ENCODE measurements at regions not wholly inside any gene's neighbourhood (a gene's known extent, or its start where the extent isn't known, plus 50 kb on each side); places are given as distances from the start of the nearest gene placed in this dataset.

GRCh38 chr2:123419976-123420375 lies 605.1 kb upstream of the CNTNAP5 start:
- Mint-ChIP-seq H3K27me3 (ENCODE audit: insufficient read depth, unreplicated experiment) (no peaks in the 10 kb centered on the region), H3K4me3 (ENCODE audit: unreplicated experiment) (no peak overlapping the region), H3K36me3 (ENCODE audit: insufficient read depth, unreplicated experiment) (no peaks in the 10 kb centered on the region), H3K4me1 (ENCODE audit: low read depth, unreplicated experiment) (no peaks in the 10 kb centered on the region), H3K27ac (ENCODE audit: unreplicated experiment) (no peak overlapping the region), H3K9me3 (ENCODE audit: unreplicated experiment) (no peaks in the 10 kb centered on the region)
- DNase-seq: no peak
- Histone ChIP-seq H3K4me3 (ENCODE audit: low read depth, low read length) (no peak overlapping the region), H3K27me3 (replicated peaks; ENCODE audit: control insufficient read depth, insufficient read depth, low read length) (no peaks in the 10 kb centered on the region), H3K36me3 (ENCODE audit: control insufficient read depth, insufficient read depth, low read length) (no peaks in the 10 kb centered on the region), H3K4me1 (no peaks in the 10 kb centered on the region), H3K9me3 (no peaks in the 10 kb centered on the region)
- BruUV-seq (replicated peaks): no TSS peak
- no peak for TF ChIP-seq CTCF (IDR thresholded peaks at IDR 0.05; ENCODE audit: insufficient read depth in 1 of 2, low read depth in 1 of 2, low read length in 1 of 2, severe bottlenecking in 1 of 2, unreplicated experiment in 1 of 2)
- intact Hi-C loops (cut with micrococcal nuclease; ENCODE audit: unreplicated experiment): no loop called here
- ChIA-PET CTCF (no interaction called here), POLR2A (no interaction called here)

GRCh38 chr2:123434546-123435395 lies 590.3 kb upstream of the CNTNAP5 start:
- Histone ChIP-seq H3K36me3 (ENCODE audit: control insufficient read depth, insufficient read depth, low read length) (no peaks in the 10 kb centered on the region), H3K27me3 (replicated peaks; ENCODE audit: control insufficient read depth, insufficient read depth, low read length) (no peaks in the 10 kb centered on the region), H3K4me1 (no peaks in the 10 kb centered on the region), H3K9me3 (no peaks in the 10 kb centered on the region), H3K4me3 (ENCODE audit: low read depth, low read length) (no peak overlapping the region)
- no peak for DNase-seq
- ChIA-PET CTCF (no interaction called here), POLR2A (no interaction called here)
- Mint-ChIP-seq H3K27ac (ENCODE audit: unreplicated experiment) (no peak overlapping the region), H3K4me1 (ENCODE audit: low read depth, unreplicated experiment) (no peaks in the 10 kb centered on the region), H3K36me3 (ENCODE audit: insufficient read depth, unreplicated experiment) (no peaks in the 10 kb centered on the region), H3K27me3 (ENCODE audit: insufficient read depth, unreplicated experiment) (no peaks in the 10 kb centered on the region), H3K4me3 (ENCODE audit: unreplicated experiment) (no peak overlapping the region), H3K9me3 (ENCODE audit: unreplicated experiment) (no peaks in the 10 kb centered on the region)
- intact Hi-C loops (cut with micrococcal nuclease; ENCODE audit: unreplicated experiment): no loop called here
- TF ChIP-seq CTCF (IDR thresholded peaks at IDR 0.05; ENCODE audit: insufficient read depth in 1 of 2, low read depth in 1 of 2, low read length in 1 of 2, severe bottlenecking in 1 of 2, unreplicated experiment in 1 of 2): no peak
- BruUV-seq (replicated peaks): no TSS peak

- BruUV-seq (replicated peaks): no TSS peak
- H3K27ac Mint-ChIP-seq (ENCODE audit: unreplicated experiment): no peak overlapping the region
- DNase-seq: no peak
- no peaks in the 10 kb centered on the region for H3K4me1 Mint-ChIP-seq (ENCODE audit: low read depth, unreplicated experiment)
- no peaks in the 10 kb centered on the region for H3K27me3 Mint-ChIP-seq (ENCODE audit: insufficient read depth, unreplicated experiment)
- no peaks in the 10 kb centered on the region for H3K27me3 ChIP-seq (replicated peaks; ENCODE audit: control insufficient read depth, insufficient read depth, low read length)
- no peak overlapping the region for H3K4me3 ChIP-seq (ENCODE audit: low read depth, low read length)
- H3K4me1 ChIP-seq: no peaks in the 10 kb centered on the region
- H3K36me3 ChIP-seq (ENCODE audit: control insufficient read depth, insufficient read depth, low read length): no peaks in the 10 kb centered on the region
- ChIA-PET POLR2A (no interaction called here), CTCF (no interaction called here)
- intact Hi-C loops (cut with micrococcal nuclease; ENCODE audit: unreplicated experiment): no loop called here
- H3K9me3 Mint-ChIP-seq (ENCODE audit: unreplicated experiment): no peaks in the 10 kb centered on the region
- H3K36me3 Mint-ChIP-seq (ENCODE audit: insufficient read depth, unreplicated experiment): no peaks in the 10 kb centered on the region
- H3K4me3 Mint-ChIP-seq (ENCODE audit: unreplicated experiment): no peak overlapping the region
- no peak for TF ChIP-seq CTCF (IDR thresholded peaks at IDR 0.05; ENCODE audit: insufficient read depth in 1 of 2, low read depth in 1 of 2, low read length in 1 of 2, severe bottlenecking in 1 of 2, unreplicated experiment in 1 of 2)
- no peaks in the 10 kb centered on the region for H3K9me3 ChIP-seq
Observed at GRCh38 chr2:123438251-123438650, 586.8 kb upstream of the CNTNAP5 start.

All from Caco-2 (cell line).